ENCODE measurements at regions not wholly inside any gene's neighbourhood (a gene's known extent, or its start where the extent isn't known, plus 50 kb on each side); places are given as distances from the start of the nearest gene placed in this dataset.

DNA sequence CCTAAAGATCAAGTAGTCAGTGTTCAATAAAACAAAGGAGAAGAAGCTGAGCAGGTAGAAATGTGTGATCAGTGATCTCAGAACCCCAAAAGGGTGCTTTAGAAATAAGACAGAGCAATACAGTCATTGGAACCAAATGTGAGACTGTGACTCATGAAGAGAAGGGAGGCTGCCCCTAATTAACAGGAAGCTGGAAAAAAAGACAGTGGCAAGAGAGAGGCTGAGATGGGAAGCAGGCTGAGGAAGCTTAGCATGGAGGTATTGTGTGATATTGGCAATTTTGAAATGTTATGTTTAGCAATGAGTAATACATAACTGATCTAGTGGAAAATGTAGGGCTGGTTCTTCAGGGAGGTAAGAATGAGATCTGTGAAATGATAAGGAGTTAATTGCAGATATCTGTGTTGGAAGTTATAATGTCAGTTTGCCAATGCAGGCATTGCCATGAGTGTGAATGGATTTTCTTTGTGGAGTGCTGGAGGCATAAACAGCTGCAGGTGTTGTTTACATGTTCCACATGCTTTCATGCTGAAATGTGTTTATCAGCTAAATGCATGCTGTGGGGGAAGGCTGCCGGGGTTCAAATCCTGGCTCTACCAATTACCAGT is 90.6 kb upstream of the CACNA1E start:
- BruUV-seq (replicated peaks), result no TSS peak
- CTCF ChIA-PET, result interaction anchor here (0.9 kb wide), 1 partner anchor 25 kb away, joined by 5 read pairs; no protein-coding TSS in a partner anchor
- Mint-ChIP-seq H3K27me3 (ENCODE audit: unreplicated experiment) (peaks cover 49% of the 10 kb centered on the region), H3K9me3 (ENCODE audit: low read depth, unreplicated experiment) (no peaks in the 10 kb centered on the region), H3K4me1 (ENCODE audit: low read depth, unreplicated experiment) (no peaks in the 10 kb centered on the region), H3K27ac (ENCODE audit: unreplicated experiment) (no peak overlapping the region), H3K4me3 (ENCODE audit: low read depth, unreplicated experiment) (no peak overlapping the region), H3K36me3 (ENCODE audit: insufficient read depth, unreplicated experiment) (no peaks in the 10 kb centered on the region)
- intact Hi-C loops (cut with micrococcal nuclease; ENCODE audit: unreplicated experiment), result loop anchor here (5.0 kb wide), 1 partner anchor 35 kb away; no protein-coding TSS in a partner anchor
- TF ChIP-seq, protein P1, sequence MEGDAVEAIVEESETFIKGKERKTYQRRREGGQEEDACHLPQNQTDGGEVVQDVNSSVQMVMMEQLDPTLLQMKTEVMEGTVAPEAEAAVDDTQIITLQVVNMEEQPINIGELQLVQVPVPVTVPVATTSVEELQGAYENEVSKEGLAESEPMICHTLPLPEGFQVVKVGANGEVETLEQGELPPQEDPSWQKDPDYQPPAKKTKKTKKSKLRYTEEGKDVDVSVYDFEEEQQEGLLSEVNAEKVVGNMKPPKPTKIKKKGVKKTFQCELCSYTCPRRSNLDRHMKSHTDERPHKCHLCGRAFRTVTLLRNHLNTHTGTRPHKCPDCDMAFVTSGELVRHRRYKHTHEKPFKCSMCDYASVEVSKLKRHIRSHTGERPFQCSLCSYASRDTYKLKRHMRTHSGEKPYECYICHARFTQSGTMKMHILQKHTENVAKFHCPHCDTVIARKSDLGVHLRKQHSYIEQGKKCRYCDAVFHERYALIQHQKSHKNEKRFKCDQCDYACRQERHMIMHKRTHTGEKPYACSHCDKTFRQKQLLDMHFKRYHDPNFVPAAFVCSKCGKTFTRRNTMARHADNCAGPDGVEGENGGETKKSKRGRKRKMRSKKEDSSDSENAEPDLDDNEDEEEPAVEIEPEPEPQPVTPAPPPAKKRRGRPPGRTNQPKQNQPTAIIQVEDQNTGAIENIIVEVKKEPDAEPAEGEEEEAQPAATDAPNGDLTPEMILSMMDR (IDR thresholded peaks at IDR 0.05; ENCODE audit: unreplicated experiment), result no peak
- DNase-seq, result no peak

DNA sequence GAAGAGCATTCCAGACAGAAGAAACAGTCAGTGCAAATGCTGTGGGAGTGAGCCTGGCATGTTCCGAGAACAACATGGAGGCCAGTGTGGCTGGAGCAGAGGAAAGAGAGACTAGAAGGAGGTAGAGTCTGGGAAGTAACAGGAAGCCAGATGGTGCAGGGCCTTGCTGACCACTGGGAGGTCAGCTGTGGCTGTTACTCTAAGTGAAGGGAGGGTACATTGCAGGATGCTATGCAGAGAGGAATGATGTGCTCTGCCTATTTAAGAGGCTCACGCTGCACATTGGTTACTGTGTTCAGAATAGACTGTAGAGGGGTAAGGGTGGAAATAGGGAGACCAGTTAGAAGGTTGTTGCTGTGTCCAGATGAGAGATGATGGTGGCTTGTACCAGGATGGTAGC is 88.6 kb upstream of the CACNA1E start:
- intact Hi-C loops (cut with micrococcal nuclease; ENCODE audit: unreplicated experiment), result loop anchor here (5.0 kb wide), 1 partner anchor 37 kb away; no protein-coding TSS in a partner anchor

DNA sequence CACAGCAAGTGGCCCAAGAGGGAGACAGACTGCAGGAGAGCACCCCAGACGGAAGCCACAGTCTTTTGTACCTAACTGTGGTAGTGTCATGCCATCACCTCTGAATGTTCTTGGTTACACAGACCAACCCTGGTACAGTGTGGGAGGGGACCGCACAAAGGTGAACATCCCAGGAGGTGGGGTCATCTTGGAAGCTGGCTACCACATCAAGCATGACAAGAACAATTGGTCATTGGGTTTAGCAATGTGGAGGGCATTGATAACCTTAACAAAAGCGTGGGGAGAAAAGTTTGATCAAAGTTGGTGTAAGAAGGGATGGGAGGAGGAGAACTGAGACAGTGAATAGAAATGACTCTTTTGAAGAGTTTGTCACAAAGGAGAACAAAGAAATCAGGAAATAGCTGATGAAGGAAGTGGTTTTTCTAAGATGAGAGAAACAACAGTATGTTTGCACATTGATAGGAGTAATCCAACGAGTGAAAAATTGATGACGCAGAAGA is 87.1 kb upstream of the CACNA1E start:
- BruUV-seq (replicated peaks), result no TSS peak
- Mint-ChIP-seq H3K9me3 (ENCODE audit: low read depth, unreplicated experiment) (no peaks in the 10 kb centered on the region), H3K27ac (ENCODE audit: unreplicated experiment) (no peak overlapping the region), H3K4me3 (ENCODE audit: low read depth, unreplicated experiment) (no peak overlapping the region), H3K27me3 (ENCODE audit: unreplicated experiment) (peaks cover 55% of the 10 kb centered on the region), H3K36me3 (ENCODE audit: insufficient read depth, unreplicated experiment) (no peaks in the 10 kb centered on the region), H3K4me1 (ENCODE audit: low read depth, unreplicated experiment) (no peaks in the 10 kb centered on the region)
- TF ChIP-seq, protein P1 (IDR thresholded peaks at IDR 0.05; ENCODE audit: unreplicated experiment), result no peak
- intact Hi-C loops (cut with micrococcal nuclease; ENCODE audit: unreplicated experiment), result no loop called here
- CTCF ChIA-PET, result no interaction called here
- DNase-seq, result no peak

More for the DNA sequence above, 88.6 kb upstream of the CACNA1E start:
- CTCF ChIA-PET, result no interaction called here
- Mint-ChIP-seq H3K9me3 (ENCODE audit: low read depth, unreplicated experiment) (no peaks in the 10 kb centered on the region), H3K27me3 (ENCODE audit: unreplicated experiment) (peaks cover 58% of the 10 kb centered on the region), H3K36me3 (ENCODE audit: insufficient read depth, unreplicated experiment) (no peaks in the 10 kb centered on the region), H3K4me3 (ENCODE audit: low read depth, unreplicated experiment) (no peak overlapping the region), H3K4me1 (ENCODE audit: low read depth, unreplicated experiment) (no peaks in the 10 kb centered on the region), H3K27ac (ENCODE audit: unreplicated experiment) (no peak overlapping the region)
- DNase-seq, result no peak
- no TSS peak for BruUV-seq (replicated peaks)
- TF ChIP-seq, protein P1 (IDR thresholded peaks at IDR 0.05; ENCODE audit: unreplicated experiment), result no peak

DNA sequence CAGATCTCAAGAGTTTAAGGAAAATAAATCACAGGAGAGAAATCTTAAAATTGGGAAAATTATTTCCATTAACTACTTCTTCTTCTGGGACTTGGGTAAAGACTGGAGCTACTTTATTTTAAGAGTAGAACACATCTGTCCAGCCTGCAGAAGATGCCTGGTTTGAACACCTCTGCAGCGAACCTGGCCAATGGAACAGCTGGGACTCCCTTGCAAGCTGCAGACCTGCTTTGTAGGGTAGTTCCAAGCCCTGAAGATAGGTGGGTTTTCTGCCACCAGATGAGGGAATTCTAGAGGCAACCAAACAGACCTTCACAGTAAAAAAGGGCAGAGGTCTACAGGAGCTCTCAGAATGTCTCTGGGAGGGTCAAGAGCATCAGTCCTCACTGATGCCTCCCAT is 86.5 kb upstream of the CACNA1E start:
- no peak for DNase-seq
- Mint-ChIP-seq H3K9me3 (ENCODE audit: low read depth, unreplicated experiment) (no peaks in the 10 kb centered on the region), H3K36me3 (ENCODE audit: insufficient read depth, unreplicated experiment) (no peaks in the 10 kb centered on the region), H3K27me3 (ENCODE audit: unreplicated experiment) (peaks cover 55% of the 10 kb centered on the region), H3K4me3 (ENCODE audit: low read depth, unreplicated experiment) (no peak overlapping the region), H3K4me1 (ENCODE audit: low read depth, unreplicated experiment) (no peaks in the 10 kb centered on the region), H3K27ac (ENCODE audit: unreplicated experiment) (no peak overlapping the region)
- TF ChIP-seq, protein P1 (IDR thresholded peaks at IDR 0.05; ENCODE audit: unreplicated experiment), result no peak
- intact Hi-C loops (cut with micrococcal nuclease; ENCODE audit: unreplicated experiment), result no loop called here
- no TSS peak for BruUV-seq (replicated peaks)
- CTCF ChIA-PET, result interaction anchor here (0.6 kb wide), 1 partner anchor 207 kb away, joined by 3 read pairs; no protein-coding TSS in a partner anchor
